ENCODE measurements at regions not wholly inside any gene's neighbourhood (a gene's known extent, or its start where the extent isn't known, plus 50 kb on each side); places are given as distances from the start of the nearest gene placed in this dataset.

DNA sequence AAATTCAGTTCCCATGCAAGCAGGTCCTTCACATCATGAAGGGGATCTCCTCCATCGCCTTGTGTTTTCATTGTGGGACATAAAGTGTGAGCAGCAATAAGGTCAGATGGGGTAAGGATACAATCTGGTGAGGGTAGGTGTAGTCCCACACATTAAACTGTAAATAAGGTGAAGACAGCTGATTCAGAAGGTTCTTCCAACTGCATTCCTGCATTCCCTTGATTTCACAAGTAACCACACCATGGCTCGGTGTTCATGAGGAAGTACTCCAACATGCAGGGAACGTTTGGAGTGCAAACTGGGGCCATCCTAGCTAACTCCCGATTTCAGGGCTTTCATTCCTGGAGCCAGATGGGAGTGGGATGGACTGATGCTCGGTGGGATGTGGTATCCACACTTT is 680.7 kb upstream of the TSPY4 start:
- TF ChIP-seq, protein P1, sequence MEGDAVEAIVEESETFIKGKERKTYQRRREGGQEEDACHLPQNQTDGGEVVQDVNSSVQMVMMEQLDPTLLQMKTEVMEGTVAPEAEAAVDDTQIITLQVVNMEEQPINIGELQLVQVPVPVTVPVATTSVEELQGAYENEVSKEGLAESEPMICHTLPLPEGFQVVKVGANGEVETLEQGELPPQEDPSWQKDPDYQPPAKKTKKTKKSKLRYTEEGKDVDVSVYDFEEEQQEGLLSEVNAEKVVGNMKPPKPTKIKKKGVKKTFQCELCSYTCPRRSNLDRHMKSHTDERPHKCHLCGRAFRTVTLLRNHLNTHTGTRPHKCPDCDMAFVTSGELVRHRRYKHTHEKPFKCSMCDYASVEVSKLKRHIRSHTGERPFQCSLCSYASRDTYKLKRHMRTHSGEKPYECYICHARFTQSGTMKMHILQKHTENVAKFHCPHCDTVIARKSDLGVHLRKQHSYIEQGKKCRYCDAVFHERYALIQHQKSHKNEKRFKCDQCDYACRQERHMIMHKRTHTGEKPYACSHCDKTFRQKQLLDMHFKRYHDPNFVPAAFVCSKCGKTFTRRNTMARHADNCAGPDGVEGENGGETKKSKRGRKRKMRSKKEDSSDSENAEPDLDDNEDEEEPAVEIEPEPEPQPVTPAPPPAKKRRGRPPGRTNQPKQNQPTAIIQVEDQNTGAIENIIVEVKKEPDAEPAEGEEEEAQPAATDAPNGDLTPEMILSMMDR (IDR thresholded peaks at IDR 0.05; ENCODE audit: extremely low read depth, missing control alignments): no peak
- DNase-seq (ENCODE audit: low spot score): no peak

DNA sequence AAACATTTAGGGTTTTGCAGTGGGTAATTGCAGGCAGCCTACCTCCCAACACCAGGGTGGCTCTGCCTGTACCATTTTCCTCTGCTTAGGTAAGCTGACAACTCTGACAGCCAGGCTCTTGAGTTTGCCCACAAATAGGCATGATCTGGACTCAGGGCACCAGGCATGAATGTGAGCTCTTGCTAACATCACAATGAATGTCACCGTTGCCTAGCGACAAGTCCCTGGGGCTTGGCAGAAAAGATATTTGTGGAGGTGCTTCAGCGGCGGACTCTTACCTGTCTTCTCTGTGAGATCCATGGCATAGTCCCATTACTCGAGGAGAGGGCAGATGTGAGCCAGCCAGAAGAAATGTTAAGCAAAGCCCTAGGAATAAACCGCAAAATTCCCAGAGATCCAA is 677.5 kb upstream of the TSPY4 start:
- no peak for DNase-seq (ENCODE audit: low spot score)
- TF ChIP-seq, protein P1 (IDR thresholded peaks at IDR 0.05; ENCODE audit: extremely low read depth, missing control alignments): no peak

DNA sequence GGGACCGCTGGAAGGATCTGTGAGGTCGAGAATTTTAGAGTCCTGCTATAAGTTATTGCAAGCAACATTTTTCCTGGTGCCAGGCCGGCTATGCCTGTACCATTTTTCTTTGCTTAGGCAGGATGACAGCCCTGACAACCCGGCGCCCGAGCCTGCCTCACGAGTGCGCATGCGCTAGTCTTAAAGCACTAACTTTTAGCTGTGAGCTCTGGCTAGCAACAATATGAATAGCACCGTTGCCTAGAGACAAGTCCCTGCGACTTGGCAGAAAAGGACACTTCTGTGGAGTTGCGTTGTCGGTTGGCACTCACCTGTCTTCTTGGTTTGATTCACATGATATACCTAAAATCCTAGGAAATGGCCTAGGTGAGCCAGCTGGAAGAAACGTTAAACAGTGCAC is 663.4 kb upstream of the TSPY4 start:
- DNase-seq (ENCODE audit: low spot score): no peak
- TF ChIP-seq, protein P1 (IDR thresholded peaks at IDR 0.05; ENCODE audit: extremely low read depth, missing control alignments): no peak

- TF ChIP-seq, protein P1 (IDR thresholded peaks at IDR 0.05; ENCODE audit: extremely low read depth, missing control alignments): no peak
- DNase-seq (ENCODE audit: low spot score): no peak
These were observed 659.8 kb upstream of the TSPY4 start for GRCh38 chrY:8677336-8677935.

DNA sequence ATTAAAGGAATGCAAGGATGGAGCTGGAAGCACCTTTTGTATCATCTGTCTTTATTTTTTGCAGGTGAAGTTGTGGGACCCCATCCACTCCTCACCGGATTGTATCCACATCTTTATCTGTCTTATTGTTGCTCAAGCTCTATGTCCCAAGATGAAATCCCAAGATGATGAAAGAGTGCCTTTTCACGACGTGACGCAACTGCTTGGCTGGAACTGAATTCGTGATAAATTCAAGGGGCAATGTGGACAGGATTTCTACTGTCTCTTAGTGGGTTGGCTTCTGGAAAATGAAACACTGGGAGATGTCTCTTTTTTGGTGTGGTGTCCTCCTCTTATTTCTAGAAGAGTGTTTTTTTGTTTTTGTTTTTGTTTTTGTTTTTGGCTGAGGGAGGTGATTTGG is 650.1 kb upstream of the TSPY4 start:
- DNase-seq (ENCODE audit: low spot score): no peak
- TF ChIP-seq, protein P1 (IDR thresholded peaks at IDR 0.05; ENCODE audit: extremely low read depth, missing control alignments): no peak

DNA sequence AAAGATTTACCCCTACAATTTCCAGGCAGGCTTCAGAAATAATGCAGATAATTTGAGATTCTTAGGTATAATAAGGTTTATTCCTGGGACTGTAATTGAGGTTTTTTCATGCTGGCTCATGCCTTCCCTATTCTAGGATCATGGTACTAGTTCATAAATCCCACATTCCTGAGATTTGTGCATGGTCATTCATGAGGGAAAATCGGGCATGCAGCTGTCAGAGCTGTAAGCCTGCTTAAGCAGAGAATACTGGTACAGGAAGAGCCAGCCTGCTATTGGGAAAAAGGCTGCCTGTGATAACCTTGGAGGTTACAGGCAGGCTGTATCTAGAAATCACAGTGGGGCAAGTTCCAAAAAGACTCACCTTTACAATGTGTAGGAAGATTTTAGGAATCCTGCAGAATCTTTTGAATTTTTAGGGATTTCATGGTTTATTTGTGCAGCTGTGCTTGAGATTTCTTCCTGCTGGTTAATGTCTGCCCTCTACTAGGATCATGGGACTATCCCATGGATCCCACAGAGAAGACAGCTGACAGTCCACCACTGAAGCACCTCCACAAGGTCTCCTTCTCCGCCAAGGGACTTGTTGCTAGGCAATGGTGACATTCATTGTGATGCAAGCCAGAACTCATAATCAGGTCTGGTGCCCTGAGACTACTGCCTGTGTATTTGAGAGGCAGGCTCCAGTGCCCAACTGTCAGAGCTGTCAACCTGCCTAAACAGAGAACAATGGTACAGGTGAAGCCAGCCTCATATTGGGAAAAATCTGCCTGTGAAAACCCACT is 646.2 kb upstream of the TSPY4 start:
- TF ChIP-seq, protein P1 (IDR thresholded peaks at IDR 0.05; ENCODE audit: extremely low read depth, missing control alignments): no peak
- no peak for DNase-seq (ENCODE audit: low spot score)

GRCh38 chrY:8698571-8698970 is 638.7 kb upstream of the TSPY4 start:
- DNase-seq (ENCODE audit: low spot score): no peak
- TF ChIP-seq, protein P1 (IDR thresholded peaks at IDR 0.05; ENCODE audit: extremely low read depth, missing control alignments): no peak
